CD4-positive, CD25-positive, alpha-beta regulatory T cell (primary cell): ENCODE measurements at regions not wholly inside any gene's neighbourhood (a gene's known extent, or its start where the extent isn't known, plus 50 kb on each side); places are given as distances from the start of the nearest gene placed in this dataset.

ENCODE experiments used
- ATAC-seq, 2 donors: fragments of 150-1000 bp; cut with Tn5 transposase; one replicate each; pipeline ENCODE4 v1.10.0; 2021; ENCODE audit warnings: low read depth in 2 of 2, moderate number of reproducible peaks in 2 of 2, moderate library complexity in 1 of 2
- DNase-seq, 3 donors: peaks; one replicate each; pipeline versions ENCODE4 v3.0.0 to v3.0.0-alpha.2; 2012 to 2022; ENCODE audit warnings: mixed read lengths in 1 of 3
- H3K27ac ChIP-seq: one replicate; pipeline ENCODE4 v1.7.0; 2013; ENCODE audit warnings: mild to moderate bottlenecking, low read length; ENCODE audit not compliant: insufficient read depth, poor library complexity, severe bottlenecking
- H3K27me3 ChIP-seq: one replicate; pipeline ENCODE4 v1.7.0; 2013; ENCODE audit warnings: low read length; ENCODE audit not compliant: control insufficient read depth, insufficient read depth
- H3K36me3 ChIP-seq: one replicate; pipeline ENCODE4 v1.7.0; 2013; ENCODE audit warnings: mild to moderate bottlenecking, low read length, moderate library complexity; ENCODE audit not compliant: control insufficient read depth, insufficient read depth
- H3K4me1 ChIP-seq: 2 replicates; pipeline ENCODE4 v1.7.0; 2013; ENCODE audit warnings: mild to moderate bottlenecking, low read length; ENCODE audit not compliant: insufficient read depth, control insufficient read depth, poor library complexity, severe bottlenecking
- H3K4me3 ChIP-seq: one replicate; pipeline ENCODE4 v1.7.0; 2013; ENCODE audit warnings: low read depth, mild to moderate bottlenecking, low read length, moderate library complexity
- H3K9me3 ChIP-seq, 2 experiments: 1 replicate in 1 of 2; 2 replicates in 1 of 2; pipeline ENCODE4 v1.7.0; 2013; ENCODE audit warnings: low read length in 2 of 2, mild to moderate bottlenecking in 1 of 2, moderate library complexity in 1 of 2; ENCODE audit not compliant: control insufficient read depth in 2 of 2
- H3K27ac Mint-ChIP-seq, 3 donors: one replicate each; pipeline ENCODE4 v1.8.0; 2020 to 2022; ENCODE audit warnings: mild to moderate bottlenecking in 3 of 3, mixed read lengths in 3 of 3, moderate library complexity in 2 of 3
- H3K27me3 Mint-ChIP-seq: one replicate; pipeline ENCODE4 v1.8.0; 2022; ENCODE audit warnings: mild to moderate bottlenecking, mixed read lengths
- H3K36me3 Mint-ChIP-seq: one replicate; pipeline ENCODE4 v1.8.0; 2020; ENCODE audit warnings: mixed read lengths
- H3K4me1 Mint-ChIP-seq, 4 donors: one replicate each; pipeline ENCODE4 v1.8.0; 2020 to 2022; ENCODE audit warnings: mixed read lengths in 4 of 4, mild to moderate bottlenecking in 1 of 4
- H3K4me3 Mint-ChIP-seq, 4 donors: one replicate each; pipeline ENCODE4 v1.8.0; 2020 to 2022; ENCODE audit warnings: mild to moderate bottlenecking in 4 of 4, mixed read lengths in 4 of 4, moderate library complexity in 3 of 4
- H3K9me3 Mint-ChIP-seq, 7 donors: one replicate each; pipeline ENCODE4 v1.8.0; 2020 to 2022; ENCODE audit warnings: mixed read lengths in 7 of 7, mild to moderate bottlenecking in 3 of 7, moderate library complexity in 2 of 7

GRCh38 chr16:87230571-87230970 is 86.6 kb downstream of the C16orf95 start:
- Mint-ChIP-seq H3K4me1 (peaks cover 0 to 7% (median under 1%) of the 10 kb centered on the region in 4 donors), H3K9me3 (peaks cover 0 to 1% (median 0%) of the 10 kb centered on the region in 7 donors), H3K36me3 (no peaks in the 10 kb centered on the region), H3K27ac (no peak overlapping the region), H3K27me3 (peaks cover 8% of the 10 kb centered on the region), H3K4me3 (no peak overlapping the region)
- Histone ChIP-seq H3K27ac (no peak overlapping the region), H3K27me3 (no peaks in the 10 kb centered on the region), H3K4me1 (no peaks in the 10 kb centered on the region), H3K36me3 (no peaks in the 10 kb centered on the region), H3K4me3 (no peak overlapping the region), H3K9me3 (no peaks in the 10 kb centered on the region)
- DNase-seq (no peak), ATAC-seq (no peak)

DNA sequence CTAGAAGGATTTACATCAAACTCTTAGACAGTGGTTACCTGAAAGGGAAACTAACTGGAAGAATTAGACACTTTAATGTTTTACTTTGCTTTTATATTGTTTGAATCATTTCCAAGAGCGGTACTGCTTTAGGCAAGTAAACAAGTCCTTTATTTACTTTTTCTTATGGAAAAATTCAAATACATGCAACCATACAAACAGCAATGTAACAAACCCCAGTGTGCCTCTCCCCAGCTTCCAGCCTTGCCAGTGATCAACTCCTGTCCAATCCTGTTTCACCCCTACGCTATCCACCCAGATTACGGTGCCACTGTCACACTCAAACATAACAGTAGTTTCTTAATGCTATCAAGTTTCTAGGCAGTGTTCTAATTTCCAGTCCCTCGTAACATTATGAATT is 85.9 kb downstream of the C16orf95 start:
- Mint-ChIP-seq H3K27me3 (peaks cover 8% of the 10 kb centered on the region), H3K9me3 (peaks cover 0 to 1% (median 0%) of the 10 kb centered on the region in 7 donors), H3K4me1 (peaks cover 0 to 14% (median 7%) of the 10 kb centered on the region in 4 donors), H3K27ac (no peak overlapping the region), H3K36me3 (no peaks in the 10 kb centered on the region), H3K4me3 (no peak overlapping the region)
- Histone ChIP-seq H3K36me3 (no peaks in the 10 kb centered on the region), H3K27ac (no peak overlapping the region), H3K27me3 (no peaks in the 10 kb centered on the region), H3K4me1 (peaks cover 5% of the 10 kb centered on the region), H3K9me3 (no peaks in the 10 kb centered on the region), H3K4me3 (no peak overlapping the region)
- DNase-seq (no peak), ATAC-seq (no peak)

- no peaks in the 10 kb centered on the region for H3K27me3 ChIP-seq
- H3K4me3 ChIP-seq: no peak overlapping the region
- no peak for DNase-seq
- H3K4me3 Mint-ChIP-seq: no peak overlapping the region
- peaks cover 0 to 18% (median 10%) of the 10 kb centered on the region in 4 donors for H3K4me1 Mint-ChIP-seq
- peaks cover 8% of the 10 kb centered on the region for H3K27me3 Mint-ChIP-seq
- H3K36me3 ChIP-seq: no peaks in the 10 kb centered on the region
- H3K4me1 ChIP-seq: peaks cover 11% of the 10 kb centered on the region
- H3K27ac ChIP-seq: no peak overlapping the region
- H3K27ac Mint-ChIP-seq: no peak overlapping the region
- no peaks in the 10 kb centered on the region for H3K9me3 ChIP-seq
- no peaks in the 10 kb centered on the region for H3K36me3 Mint-ChIP-seq
- ATAC-seq: no peak
- H3K9me3 Mint-ChIP-seq: peaks cover 0 to 1% (median 0%) of the 10 kb centered on the region in 7 donors
These were observed 85.3 kb downstream of the C16orf95 start for GRCh38 chr16:87231911-87232310.

DNA sequence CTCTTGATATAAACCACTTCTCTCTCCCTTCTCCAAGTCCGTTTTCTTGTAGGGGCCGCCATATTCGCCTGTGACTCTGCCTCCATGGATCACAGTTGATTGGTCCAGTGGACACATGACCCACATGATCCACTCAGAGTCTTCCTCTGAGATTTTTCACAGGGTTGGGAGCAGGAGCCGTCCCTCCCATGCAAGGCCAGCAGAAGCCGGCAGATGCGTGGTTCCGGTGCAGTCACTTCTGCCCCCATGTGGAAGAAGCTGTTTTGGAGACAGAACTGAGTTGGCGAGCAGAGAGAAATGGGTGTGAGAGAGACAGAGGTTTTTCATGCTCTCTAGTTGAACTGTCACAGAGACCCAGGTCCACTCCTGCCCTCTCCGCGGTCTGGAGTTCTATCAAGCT is 83.3 kb downstream of the C16orf95 start:
- Histone ChIP-seq H3K4me1 (peaks cover 11% of the 10 kb centered on the region), H3K4me3 (no peak overlapping the region), H3K27ac (no peak overlapping the region), H3K9me3 (no peaks in the 10 kb centered on the region), H3K27me3 (no peaks in the 10 kb centered on the region), H3K36me3 (no peaks in the 10 kb centered on the region)
- peaks cover 0 to 1% (median 0%) of the 10 kb centered on the region in 7 donors for H3K9me3 Mint-ChIP-seq
- peaks cover 8% of the 10 kb centered on the region for H3K27me3 Mint-ChIP-seq
- no peaks in the 10 kb centered on the region for H3K36me3 Mint-ChIP-seq
- DNase-seq: no peak
- peaks cover 0 to 22% (median 10%) of the 10 kb centered on the region in 4 donors for H3K4me1 Mint-ChIP-seq
- no peak overlapping the region for H3K27ac Mint-ChIP-seq
- ATAC-seq: no peak
- H3K4me3 Mint-ChIP-seq: no peak overlapping the region

- H3K4me1 Mint-ChIP-seq: peaks cover 0 to 22% (median 10%) of the 10 kb centered on the region in 4 donors
- no peak overlapping the region for H3K27ac ChIP-seq
- H3K36me3 ChIP-seq: no peaks in the 10 kb centered on the region
- no peaks in the 10 kb centered on the region for H3K27me3 ChIP-seq
- no peak for DNase-seq
- H3K36me3 Mint-ChIP-seq: no peaks in the 10 kb centered on the region
- H3K9me3 ChIP-seq: no peaks in the 10 kb centered on the region
- no peak overlapping the region for H3K27ac Mint-ChIP-seq
- H3K4me1 ChIP-seq: peaks cover 11% of the 10 kb centered on the region
- no peak overlapping the region for H3K4me3 Mint-ChIP-seq
- peaks cover 5% of the 10 kb centered on the region for H3K27me3 Mint-ChIP-seq
- peaks cover 0 to 1% (median 0%) of the 10 kb centered on the region in 7 donors for H3K9me3 Mint-ChIP-seq
- no peak overlapping the region for H3K4me3 ChIP-seq
- no peak for ATAC-seq
These were observed 82.6 kb downstream of the C16orf95 start for GRCh38 chr16:87234601-87235000.

GRCh38 chr16:87235810-87236515 is 81.2 kb downstream of the C16orf95 start:
- Mint-ChIP-seq H3K27me3 (no peaks in the 10 kb centered on the region), H3K4me1 (peaks cover 0 to 17% (median 10%) of the 10 kb centered on the region in 4 donors), H3K27ac (peak overlapping the region in 2 of 3 donors; percentile 70 to 76), H3K9me3 (peaks cover 0 to 1% (median 0%) of the 10 kb centered on the region in 7 donors), H3K36me3 (no peaks in the 10 kb centered on the region), H3K4me3 (no peak overlapping the region)
- Histone ChIP-seq H3K4me3 (no peak overlapping the region), H3K27ac (no peak overlapping the region), H3K9me3 (no peaks in the 10 kb centered on the region), H3K27me3 (no peaks in the 10 kb centered on the region), H3K4me1 (peaks cover 11% of the 10 kb centered on the region), H3K36me3 (no peaks in the 10 kb centered on the region)
- ATAC-seq (no peak), DNase-seq (peak in 1 of 3 donors; percentile 30)

- Mint-ChIP-seq H3K9me3 (peaks cover 0 to 1% (median 0%) of the 10 kb centered on the region in 7 donors), H3K27me3 (peaks cover 2% of the 10 kb centered on the region), H3K36me3 (no peaks in the 10 kb centered on the region), H3K4me3 (no peak overlapping the region), H3K4me1 (peaks cover 0 to 17% (median 10%) of the 10 kb centered on the region in 4 donors), H3K27ac (peak overlapping the region in 1 of 3 donors; percentile 70)
- H3K4me3 ChIP-seq: no peak overlapping the region
- peak in 1 of 2 donors; percentile 18 for ATAC-seq
- H3K27ac ChIP-seq: no peak overlapping the region
- H3K27me3 ChIP-seq: no peaks in the 10 kb centered on the region
- DNase-seq: no peak
- no peaks in the 10 kb centered on the region for H3K36me3 ChIP-seq
- H3K4me1 ChIP-seq: peaks cover 11% of the 10 kb centered on the region
- no peaks in the 10 kb centered on the region for H3K9me3 ChIP-seq
These were observed 80.6 kb downstream of the C16orf95 start for GRCh38 chr16:87236516-87237115.

- DNase-seq (no peak), ATAC-seq (no peak)
- Histone ChIP-seq H3K27me3 (no peaks in the 10 kb centered on the region), H3K4me3 (no peak overlapping the region), H3K36me3 (no peaks in the 10 kb centered on the region), H3K4me1 (peaks cover 11% of the 10 kb centered on the region), H3K27ac (no peak overlapping the region), H3K9me3 (no peaks in the 10 kb centered on the region)
- H3K9me3 Mint-ChIP-seq: peaks cover 0 to 1% (median 0%) of the 10 kb centered on the region in 7 donors
- no peaks in the 10 kb centered on the region for H3K36me3 Mint-ChIP-seq
- peaks cover 0 to 17% (median 10%) of the 10 kb centered on the region in 4 donors for H3K4me1 Mint-ChIP-seq
- peaks cover 5% of the 10 kb centered on the region for H3K27me3 Mint-ChIP-seq
- H3K4me3 Mint-ChIP-seq: no peak overlapping the region
- no peak overlapping the region for H3K27ac Mint-ChIP-seq
These were observed 78.9 kb downstream of the C16orf95 start for GRCh38 chr16:87238361-87238715.
